Mucosa of descending colon (tissue), 3 donors: ENCODE measurements at regions not wholly inside any gene's neighbourhood (a gene's known extent, or its start where the extent isn't known, plus 50 kb on each side); places are given as distances from the start of the nearest gene placed in this dataset.

Experiments used
- ATAC-seq: fragments of 200-7000 bp; cut with Tn5 transposase; one replicate; pipeline ENCODE4 v1.9.1; 2020; ENCODE audit warnings: mild to moderate bottlenecking, moderate library complexity
- DNase-seq, 3 donors: peaks; one replicate each; pipeline ENCODE4 v3.0.0-alpha.2; 2020
- H3K36me3 ChIP-seq: fragments of 200-600 bp; one replicate; pipeline ENCODE4 v1.8.0; 2021; ENCODE audit warnings: low read depth, mild to moderate bottlenecking
- H3K4me1 ChIP-seq: fragments of 200-600 bp; one replicate; pipeline ENCODE4 v1.8.0; 2021; ENCODE audit warnings: low read depth, mild to moderate bottlenecking
- H3K4me3 ChIP-seq: fragments of 200-600 bp; one replicate; pipeline ENCODE4 v1.8.0; 2021; ENCODE audit warnings: mild to moderate bottlenecking
- H3K9me3 ChIP-seq: fragments of 200-600 bp; one replicate; pipeline ENCODE4 v1.8.0; 2021; ENCODE audit warnings: mild to moderate bottlenecking
- intact Hi-C, 2 donors: fragments of 100-400 bp; cut with DNase I in 1 of 2; cut with micrococcal nuclease in 1 of 2; formaldehyde crosslinking; loops; one replicate each; pipeline versions ENCODE4 v1.11.0 to v1.11.1; 2022; cut with DNase I, micrococcal nuclease
- TF ChIP-seq, protein P1 (sequence below): fragments of 200-600 bp; IDR thresholded peaks from one replicate; pipeline ENCODE4 v1.8.0; 2022; ENCODE audit warnings: antibody characterized with exemption, mild to moderate bottlenecking
- donor health status: DM: no; HTN: no; CAD: no; lungs with moderate emphysema.
- donor health status: DM: no; HTN: no; CAD: no.
- donor health status: DM: no; HTN: yes; CAD: no.

DNA sequence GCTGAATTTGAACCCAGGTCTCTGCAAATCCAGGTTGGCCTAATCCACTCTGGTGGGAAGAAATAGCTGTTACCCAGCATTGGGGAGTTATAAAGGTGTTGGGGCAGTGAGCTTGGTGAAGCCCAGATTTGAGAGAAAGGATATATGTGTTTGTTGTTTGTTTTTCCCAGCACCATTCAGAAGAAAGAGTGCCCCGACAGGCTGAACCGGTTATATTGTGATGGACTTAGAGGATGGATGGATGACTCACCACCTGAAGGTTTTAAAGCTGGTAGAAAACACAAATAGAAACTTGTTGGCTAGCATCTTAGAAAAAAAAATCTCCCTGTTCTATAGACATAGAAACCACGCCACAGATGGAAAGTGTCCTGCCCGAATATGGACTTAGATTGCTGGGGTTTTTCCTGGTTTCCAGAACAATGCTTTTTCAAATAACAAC lies 404.6 kb downstream of the MED13L start:
- ATAC-seq (peak; percentile 91), DNase-seq (peak in 2 of 3 donors; percentile 68 to 97)
- Histone ChIP-seq H3K9me3 (no peaks in the 10 kb centered on the region), H3K4me3 (no peak overlapping the region), H3K4me1 (peaks cover 6% of the 10 kb centered on the region), H3K36me3 (no peaks in the 10 kb centered on the region)
- intact Hi-C loops, result no loop called here
- TF ChIP-seq, protein P1, sequence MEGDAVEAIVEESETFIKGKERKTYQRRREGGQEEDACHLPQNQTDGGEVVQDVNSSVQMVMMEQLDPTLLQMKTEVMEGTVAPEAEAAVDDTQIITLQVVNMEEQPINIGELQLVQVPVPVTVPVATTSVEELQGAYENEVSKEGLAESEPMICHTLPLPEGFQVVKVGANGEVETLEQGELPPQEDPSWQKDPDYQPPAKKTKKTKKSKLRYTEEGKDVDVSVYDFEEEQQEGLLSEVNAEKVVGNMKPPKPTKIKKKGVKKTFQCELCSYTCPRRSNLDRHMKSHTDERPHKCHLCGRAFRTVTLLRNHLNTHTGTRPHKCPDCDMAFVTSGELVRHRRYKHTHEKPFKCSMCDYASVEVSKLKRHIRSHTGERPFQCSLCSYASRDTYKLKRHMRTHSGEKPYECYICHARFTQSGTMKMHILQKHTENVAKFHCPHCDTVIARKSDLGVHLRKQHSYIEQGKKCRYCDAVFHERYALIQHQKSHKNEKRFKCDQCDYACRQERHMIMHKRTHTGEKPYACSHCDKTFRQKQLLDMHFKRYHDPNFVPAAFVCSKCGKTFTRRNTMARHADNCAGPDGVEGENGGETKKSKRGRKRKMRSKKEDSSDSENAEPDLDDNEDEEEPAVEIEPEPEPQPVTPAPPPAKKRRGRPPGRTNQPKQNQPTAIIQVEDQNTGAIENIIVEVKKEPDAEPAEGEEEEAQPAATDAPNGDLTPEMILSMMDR, result no peak

DNA sequence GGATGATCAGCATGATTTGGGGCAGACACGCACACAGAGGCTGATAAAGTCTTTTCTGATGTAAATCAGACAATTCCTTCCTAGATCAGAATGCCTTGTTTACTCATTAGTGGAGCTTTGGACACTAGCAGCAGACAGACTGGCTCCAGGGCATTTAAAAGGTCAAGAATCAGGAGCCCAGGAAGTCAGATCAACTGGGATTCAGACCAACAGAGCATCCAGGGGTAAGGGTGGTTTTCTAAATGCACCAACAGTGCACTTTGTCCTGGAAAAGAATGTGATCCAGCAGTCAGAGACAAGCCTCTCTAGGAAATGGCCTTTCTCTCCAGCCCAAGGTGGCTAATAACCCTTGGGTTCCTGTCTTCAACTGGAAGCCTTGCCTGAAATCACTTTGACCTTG lies 405.3 kb downstream of the MED13L start:
- Histone ChIP-seq H3K9me3 (no peaks in the 10 kb centered on the region), H3K4me1 (peaks cover 6% of the 10 kb centered on the region), H3K4me3 (no peak overlapping the region), H3K36me3 (no peaks in the 10 kb centered on the region)
- TF ChIP-seq, protein P1, result no peak
- no peak for DNase-seq
- intact Hi-C loops, result no loop called here
- peak; percentile 30 for ATAC-seq

DNA sequence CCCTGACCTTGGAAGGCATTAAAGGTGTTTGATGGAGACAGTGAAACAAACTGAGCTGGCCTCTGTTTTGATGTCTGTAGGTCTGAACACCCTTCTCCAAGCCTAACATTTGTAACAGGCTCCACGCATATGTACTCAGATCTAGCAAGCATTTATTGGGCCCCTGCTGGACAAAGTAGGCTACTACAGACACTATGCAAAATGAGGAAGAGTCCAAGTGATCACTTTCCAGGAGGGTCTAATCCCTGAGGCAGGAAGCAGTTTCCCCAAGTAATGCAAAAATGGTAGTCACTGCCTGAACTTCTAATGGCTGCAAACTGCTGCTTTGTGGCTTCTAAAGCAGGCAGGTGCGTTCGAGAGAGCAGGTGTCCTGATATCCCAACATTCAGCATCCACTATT lies 405.8 kb downstream of the MED13L start:
- ATAC-seq, result peak; percentile 76

DNA sequence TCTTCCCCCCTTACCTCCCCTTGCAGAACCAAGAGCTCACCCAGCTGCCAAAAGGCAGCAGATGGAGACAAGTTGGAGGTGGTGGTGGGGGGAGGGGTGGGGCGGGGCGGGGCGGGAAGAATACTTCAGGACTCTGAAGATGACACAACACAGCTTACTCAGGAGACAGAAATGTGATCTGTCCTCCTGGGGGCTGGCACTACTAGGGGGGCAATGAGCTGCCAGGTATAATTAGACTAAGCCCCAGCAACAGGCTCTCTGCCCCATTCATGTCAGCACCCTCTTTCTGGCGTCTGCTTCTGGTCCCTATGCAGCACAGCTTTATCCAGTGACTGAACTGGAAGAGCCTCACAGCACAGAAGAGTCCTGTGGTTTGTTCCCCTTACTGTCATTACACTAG lies 407.0 kb downstream of the MED13L start:
- DNase-seq, result no peak
- H3K4me1 ChIP-seq, result peaks cover 6% of the 10 kb centered on the region
- no peaks in the 10 kb centered on the region for H3K9me3 ChIP-seq
- no peak overlapping the region for H3K4me3 ChIP-seq
- TF ChIP-seq, protein P1, result no peak
- no peak for ATAC-seq
- intact Hi-C loops, result no loop called here
- no peaks in the 10 kb centered on the region for H3K36me3 ChIP-seq

More for the DNA sequence above, 405.8 kb downstream of the MED13L start:
- DNase-seq, result peak in 1 of 3 donors; percentile 49
- H3K4me3 ChIP-seq, result no peak overlapping the region
- TF ChIP-seq, protein P1, result peak; percentile 9
- H3K4me1 ChIP-seq, result peaks cover 6% of the 10 kb centered on the region
- intact Hi-C loops, result no loop called here
- H3K36me3 ChIP-seq, result no peaks in the 10 kb centered on the region
- H3K9me3 ChIP-seq, result no peaks in the 10 kb centered on the region

DNA sequence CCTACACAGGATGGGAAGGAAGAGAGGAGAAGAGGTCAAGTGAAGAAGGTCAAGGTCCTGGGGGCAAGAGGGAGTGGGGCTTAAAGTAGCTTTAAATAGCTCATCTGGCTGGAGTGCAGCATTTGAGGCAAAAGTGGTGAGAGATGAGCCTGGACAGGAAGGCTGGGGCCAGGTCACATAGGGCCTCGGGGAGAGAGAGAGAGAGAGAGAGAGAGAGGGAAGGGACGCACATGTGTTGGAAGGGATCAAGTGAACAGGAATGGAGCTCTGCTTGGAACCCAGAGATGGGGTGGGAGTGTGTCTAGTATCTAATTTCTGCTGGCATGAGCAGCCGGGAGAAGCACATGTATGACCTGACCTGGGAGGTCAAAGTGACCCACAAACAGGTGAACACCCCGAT lies 407.5 kb downstream of the MED13L start:
- ATAC-seq (no peak), DNase-seq (no peak)
- H3K36me3 ChIP-seq, result no peaks in the 10 kb centered on the region
- H3K9me3 ChIP-seq, result no peaks in the 10 kb centered on the region
- TF ChIP-seq, protein P1, result no peak
- H3K4me3 ChIP-seq, result no peak overlapping the region
- peaks cover 6% of the 10 kb centered on the region for H3K4me1 ChIP-seq
- intact Hi-C loops, result no loop called here

DNA sequence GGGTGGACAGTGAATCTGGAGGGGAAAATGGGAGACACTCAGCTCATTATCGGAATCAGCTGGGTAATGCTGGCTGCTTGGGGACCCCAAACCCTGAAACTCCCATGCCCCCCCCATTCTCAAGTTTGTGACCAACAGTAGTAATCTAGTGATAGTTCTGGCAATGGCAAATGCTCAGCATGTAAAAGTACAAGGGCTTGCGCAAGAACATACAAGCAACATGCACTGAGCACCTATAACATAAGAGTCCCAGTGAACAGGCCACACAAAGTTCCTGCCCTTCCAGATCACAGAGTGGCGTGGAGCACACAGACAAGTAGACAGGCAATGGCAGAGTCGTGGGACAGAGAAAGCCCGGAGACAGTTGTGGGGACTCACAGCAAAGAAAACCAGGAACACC lies 407.9 kb downstream of the MED13L start:
- intact Hi-C loops, result no loop called here
- ATAC-seq, result no peak
- no peak overlapping the region for H3K4me3 ChIP-seq

More for the DNA sequence above, 407.9 kb downstream of the MED13L start:
- Histone ChIP-seq H3K4me1 (peaks cover 9% of the 10 kb centered on the region), H3K9me3 (no peaks in the 10 kb centered on the region), H3K36me3 (no peaks in the 10 kb centered on the region)
- TF ChIP-seq, protein P1, result no peak
- DNase-seq, result no peak
